ENCODE measurements at regions not wholly inside any gene's neighbourhood (a gene's known extent, or its start where the extent isn't known, plus 50 kb on each side); places are given as distances from the start of the nearest gene placed in this dataset.

DNA sequence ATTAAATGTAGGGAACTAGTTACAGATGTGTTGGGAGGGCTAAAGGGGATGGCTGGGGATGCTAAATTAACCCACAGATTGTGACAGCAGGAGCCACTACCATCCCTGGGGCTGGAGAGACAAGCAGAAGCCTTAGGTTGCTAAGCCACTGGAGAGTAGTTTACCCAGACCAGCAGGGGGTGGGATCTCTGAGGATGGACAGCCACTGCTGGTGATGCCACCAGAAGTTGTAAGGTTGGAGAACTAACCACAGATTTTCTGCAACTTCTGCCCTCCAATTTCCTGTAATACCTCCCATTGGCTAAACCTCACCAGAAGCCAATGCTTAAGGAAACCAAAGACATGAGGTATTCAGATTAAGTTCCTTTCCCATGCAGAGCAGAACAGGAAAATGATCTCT, 139.6 kb upstream of the NOX3 start:
- TF ChIP-seq, protein P1, sequence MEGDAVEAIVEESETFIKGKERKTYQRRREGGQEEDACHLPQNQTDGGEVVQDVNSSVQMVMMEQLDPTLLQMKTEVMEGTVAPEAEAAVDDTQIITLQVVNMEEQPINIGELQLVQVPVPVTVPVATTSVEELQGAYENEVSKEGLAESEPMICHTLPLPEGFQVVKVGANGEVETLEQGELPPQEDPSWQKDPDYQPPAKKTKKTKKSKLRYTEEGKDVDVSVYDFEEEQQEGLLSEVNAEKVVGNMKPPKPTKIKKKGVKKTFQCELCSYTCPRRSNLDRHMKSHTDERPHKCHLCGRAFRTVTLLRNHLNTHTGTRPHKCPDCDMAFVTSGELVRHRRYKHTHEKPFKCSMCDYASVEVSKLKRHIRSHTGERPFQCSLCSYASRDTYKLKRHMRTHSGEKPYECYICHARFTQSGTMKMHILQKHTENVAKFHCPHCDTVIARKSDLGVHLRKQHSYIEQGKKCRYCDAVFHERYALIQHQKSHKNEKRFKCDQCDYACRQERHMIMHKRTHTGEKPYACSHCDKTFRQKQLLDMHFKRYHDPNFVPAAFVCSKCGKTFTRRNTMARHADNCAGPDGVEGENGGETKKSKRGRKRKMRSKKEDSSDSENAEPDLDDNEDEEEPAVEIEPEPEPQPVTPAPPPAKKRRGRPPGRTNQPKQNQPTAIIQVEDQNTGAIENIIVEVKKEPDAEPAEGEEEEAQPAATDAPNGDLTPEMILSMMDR (conservative IDR thresholded peaks at IDR 0.05; ENCODE audit: low read depth), result no peak
- DNase-seq (ENCODE audit: low spot score), result no peak
- CTCF ChIA-PET, result no interaction called here
- no peak overlapping the region for H3K27ac ChIP-seq
- POLR2A ChIA-PET (ENCODE audit: low non-redundant PET), result no interaction called here

DNA sequence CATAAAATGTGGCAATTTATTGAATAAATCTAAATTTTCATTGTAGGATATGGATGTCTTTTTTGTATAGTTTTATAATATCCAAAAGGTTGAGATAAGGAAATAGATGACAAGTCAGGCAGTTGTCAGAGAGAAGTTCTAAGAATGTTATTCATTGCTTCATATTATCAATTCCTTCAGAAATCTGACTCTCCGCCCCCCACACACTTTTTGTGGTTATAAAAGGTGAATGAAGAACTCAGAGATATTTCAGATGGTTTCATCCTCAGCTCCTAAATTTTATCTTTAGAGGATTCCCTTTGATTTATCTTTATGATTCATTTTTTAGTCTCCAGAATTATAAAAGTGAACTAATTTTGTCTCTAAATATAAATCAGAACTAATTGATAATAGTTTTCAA, 136.1 kb upstream of the NOX3 start:
- TF ChIP-seq, protein P1 (conservative IDR thresholded peaks at IDR 0.05; ENCODE audit: low read depth), result no peak
- H3K27ac ChIP-seq, result no peak overlapping the region
- no peak for DNase-seq (ENCODE audit: low spot score)
- ChIA-PET POLR2A (ENCODE audit: low non-redundant PET) (no interaction called here), CTCF (no interaction called here)

DNA sequence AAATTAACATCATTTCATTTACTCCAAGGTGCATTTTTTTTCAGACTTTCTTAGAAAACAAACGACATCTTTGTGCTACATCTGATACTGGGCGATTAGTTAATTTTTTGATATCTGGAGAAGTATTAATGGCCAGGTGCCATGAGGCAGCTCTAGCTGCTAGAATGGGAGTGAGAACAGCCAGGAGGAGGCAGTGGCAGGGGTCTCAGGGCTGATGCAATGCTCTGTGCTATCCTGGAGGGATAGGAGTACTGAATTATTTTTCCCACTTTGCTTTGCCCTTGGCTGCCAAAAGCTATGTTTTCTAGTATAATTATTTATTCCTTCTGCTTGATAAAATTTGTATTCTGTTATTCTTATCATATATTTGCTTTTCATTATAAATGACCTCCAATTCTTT, 133.6 kb upstream of the NOX3 start:
- no peak overlapping the region for H3K27ac ChIP-seq
- ChIA-PET POLR2A (ENCODE audit: low non-redundant PET) (no interaction called here), CTCF (interaction anchor here (0.6 kb wide), 1 partner anchor 238 kb away, joined by 3 read pairs; no protein-coding TSS in a partner anchor)
- TF ChIP-seq, protein P1 (conservative IDR thresholded peaks at IDR 0.05; ENCODE audit: low read depth), result no peak
- no peak for DNase-seq (ENCODE audit: low spot score)

DNA sequence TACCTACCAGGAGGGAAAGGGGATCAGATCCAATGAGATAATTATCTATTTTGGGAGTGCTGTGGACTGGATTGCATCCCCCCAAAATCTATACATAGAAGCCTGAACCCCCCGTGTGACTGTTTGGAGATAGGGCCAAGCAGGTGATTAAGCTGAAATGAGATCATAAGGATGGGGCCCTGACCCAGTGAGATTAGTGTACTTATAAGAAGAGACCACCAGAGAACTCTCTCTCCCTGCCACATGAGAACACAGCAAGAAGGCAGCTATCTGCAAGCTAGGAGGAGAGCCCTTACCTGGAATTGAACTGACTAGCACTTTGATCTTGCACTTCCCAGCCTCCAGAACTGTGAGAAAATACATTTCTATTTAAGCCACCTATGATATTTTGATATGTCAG, 132.2 kb upstream of the NOX3 start:
- ChIA-PET POLR2A (ENCODE audit: low non-redundant PET) (no interaction called here), CTCF (no interaction called here)
- TF ChIP-seq, protein P1 (conservative IDR thresholded peaks at IDR 0.05; ENCODE audit: low read depth), result no peak
- no peak overlapping the region for H3K27ac ChIP-seq
- no peak for DNase-seq (ENCODE audit: low spot score)

DNA sequence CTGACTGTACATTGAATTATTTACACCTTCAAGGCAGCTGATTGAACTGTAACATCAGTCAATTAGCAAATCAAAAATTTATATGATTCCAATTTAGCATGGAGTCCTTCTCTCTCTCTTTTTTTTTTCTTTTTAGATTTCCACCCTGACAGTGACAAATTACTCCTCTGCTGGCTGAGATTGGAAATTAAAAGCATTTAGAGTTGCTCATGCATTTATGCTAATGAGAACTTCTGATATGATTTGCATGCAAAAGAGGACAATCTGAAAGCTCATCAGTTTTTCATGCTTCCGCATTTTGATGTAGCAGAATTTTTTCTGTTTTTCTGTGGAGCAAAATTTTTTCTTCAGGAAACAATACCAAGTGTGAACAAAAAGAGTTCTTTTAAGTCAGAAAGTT, 130.5 kb upstream of the NOX3 start:
- TF ChIP-seq, protein P1 (conservative IDR thresholded peaks at IDR 0.05; ENCODE audit: low read depth), result no peak

DNA sequence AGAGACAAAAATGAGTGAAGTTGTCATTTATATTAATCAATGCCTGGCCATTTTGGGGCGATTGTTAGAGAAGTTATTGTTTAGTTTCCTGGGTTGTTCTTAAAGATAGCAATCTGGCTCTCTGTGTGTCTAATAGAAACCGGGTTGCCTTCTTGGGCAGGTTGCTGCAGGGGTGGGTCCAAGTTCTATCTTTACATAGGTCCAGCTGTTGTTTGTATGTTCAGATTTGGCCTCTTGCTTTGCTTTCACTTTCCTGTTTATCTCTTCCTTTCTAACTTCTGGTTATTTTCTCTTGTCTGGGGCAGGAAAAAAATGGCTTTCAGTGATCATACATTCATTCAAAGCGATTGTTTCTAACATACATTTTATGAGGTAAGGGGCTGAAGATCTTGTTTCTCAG, 128.4 kb upstream of the NOX3 start:
- CTCF ChIA-PET, result interaction anchor here (0.7 kb wide), 1 partner anchor 126 kb away, joined by 3 read pairs; no protein-coding TSS in a partner anchor

More for the DNA sequence above, 130.5 kb upstream of the NOX3 start:
- no peak for DNase-seq (ENCODE audit: low spot score)
- ChIA-PET CTCF (interaction anchor here (0.5 kb wide), 1 partner anchor 17 kb away, joined by 3 read pairs; no protein-coding TSS in a partner anchor), POLR2A (ENCODE audit: low non-redundant PET) (no interaction called here)
- H3K27ac ChIP-seq, result no peak overlapping the region

More for the DNA sequence above, 128.4 kb upstream of the NOX3 start:
- DNase-seq (ENCODE audit: low spot score), result no peak
- TF ChIP-seq, protein P1 (conservative IDR thresholded peaks at IDR 0.05; ENCODE audit: low read depth), result no peak
- no peak overlapping the region for H3K27ac ChIP-seq
- POLR2A ChIA-PET (ENCODE audit: low non-redundant PET), result no interaction called here

Measured in RWPE1 (cell line).